K562 (cell line): ENCODE measurements at regions not wholly inside any gene's neighbourhood (a gene's known extent, or its start where the extent isn't known, plus 50 kb on each side); places are given as distances from the start of the nearest gene placed in this dataset.

Experiments
- ATAC-seq: fragments of 200-7000 bp; cut with Tn5 transposase; 3 replicates; pipeline ENCODE4 v1.9.1; 2020; ENCODE audit warnings: moderate library complexity
- BruUV-seq: library from RNA; stranded (reverse); fragments of 400-500 nt; replicated peaks from 2 replicates; lab custom pipeline; 2021; lab: Mats Ljungman, UMichigan
- CTCF ChIA-PET: fragments of 300-600 bp; formaldehyde crosslinking; extraction: SDS; loops from one replicate; lab custom pipeline; 2021; ENCODE audit warnings: low intra/inter-chr PET ratio; lab: Yijun Ruan, JAX
- POLR2A ChIA-PET: fragments of 300-600, 350-650 bp; sonication (Branson Sonifier 250); formaldehyde crosslinking; extraction: SDS; loops from one replicate; lab custom pipeline; 2021; ENCODE audit warnings: antibody characterized with exemption, inconsistent platforms; lab: Yijun Ruan, JAX
- DNase-seq, 4 experiments: peaks; one replicate each; pipeline versions ENCODE4 v3.0.0 to v3.0.0-alpha.2; 2011 to 2018; ENCODE audit warnings: low spot score in 3 of 4, mixed read lengths in 3 of 4; ENCODE audit errors: extremely low read depth in 1 of 4
- FAIRE-seq: peaks from 2 replicates; lab custom pipeline; 2011; peaks lifted over from hg19 to GRCh38; lab: Jason Lieb, UNC
- H2AFZ ChIP-seq: 2 replicates; pipeline ENCODE4 v1.6.0; 2011; ENCODE audit warnings: low read depth, low read length, control low read depth, inconsistent platforms
- H3K27ac ChIP-seq: fragments of 200-600 bp; 3 replicates; pipeline ENCODE4 v1.8.0; 2011; ENCODE audit warnings: low read depth, mild to moderate bottlenecking, control low read depth, inconsistent platforms, low read length, moderate library complexity, mixed read lengths; ENCODE audit errors: extremely low read depth
- H3K27me3 ChIP-seq, 2 experiments: fragments of 300-600 bp in 1 of 2; 2 replicates in 1 of 2; 3 replicates in 1 of 2; pipeline versions ENCODE4 v1.6.0 to v1.8.0; 2011; ENCODE audit warnings: inconsistent platforms in 2 of 2, low read length in 2 of 2, mild to moderate bottlenecking in 1 of 2, mixed read lengths in 1 of 2, moderate library complexity in 1 of 2; ENCODE audit not compliant: control insufficient read depth in 2 of 2, insufficient read depth in 2 of 2
- H3K36me3 ChIP-seq: fragments of 300-600 bp; 3 replicates; pipeline ENCODE4 v1.8.0; 2011; ENCODE audit warnings: mild to moderate bottlenecking, low read length, inconsistent platforms; ENCODE audit not compliant: control insufficient read depth, insufficient read depth
- H3K4me1 ChIP-seq, 2 experiments: fragments of 200-600 bp in 1 of 2; replicated peaks in 1 of 2; 2 replicates in 1 of 2; 3 replicates in 1 of 2; pipeline versions ENCODE4 v1.5.1 to v1.8.0; 2011; ENCODE audit warnings: inconsistent platforms in 2 of 2, low read length in 2 of 2, mild to moderate bottlenecking in 1 of 2, mixed read lengths in 1 of 2, moderate library complexity in 1 of 2; ENCODE audit not compliant: control insufficient read depth in 2 of 2, insufficient read depth in 2 of 2
- H3K4me2 ChIP-seq: 2 replicates; pipeline ENCODE4 v1.6.1; 2011; ENCODE audit warnings: low read length, control low read depth, inconsistent platforms, mixed read lengths; ENCODE audit not compliant: insufficient read depth
- H3K4me3 ChIP-seq: fragments of 200-600 bp; sonication (generic), shearing (Covaris generic); 2 replicates; pipeline ENCODE4 v1.5.1; 2016; ENCODE audit warnings: control low read depth, inconsistent platforms
- H3K79me2 ChIP-seq: fragments of 200-600 bp; 3 replicates; pipeline ENCODE4 v1.8.0; 2011; ENCODE audit warnings: low read length, inconsistent platforms; ENCODE audit not compliant: control insufficient read depth, insufficient read depth
- H3K9ac ChIP-seq, 2 experiments: 2 replicates each; pipeline versions ENCODE4 v1.6.0 to v1.6.1; 2011; ENCODE audit warnings: low read depth in 2 of 2, low read length in 2 of 2, control low read depth in 1 of 2, inconsistent platforms in 1 of 2, mild to moderate bottlenecking in 1 of 2, mixed read lengths in 1 of 2; ENCODE audit not compliant: insufficient read depth in 1 of 2
- H3K9me1 ChIP-seq: one replicate; pipeline ENCODE4 v1.6.0; 2011; ENCODE audit warnings: inconsistent platforms, mild to moderate bottlenecking, low read length, moderate library complexity; ENCODE audit not compliant: control insufficient read depth, insufficient read depth
- H3K9me3 ChIP-seq: replicated peaks from 2 replicates; pipeline ENCODE4 v1.5.1; 2011; ENCODE audit warnings: low read depth, low read length, inconsistent platforms; ENCODE audit not compliant: control insufficient read depth, insufficient read depth
- H4K20me1 ChIP-seq: replicated peaks from 2 replicates; pipeline ENCODE4 v1.6.1; 2011; ENCODE audit warnings: low read length, inconsistent platforms, mixed read lengths; ENCODE audit not compliant: control insufficient read depth, insufficient read depth
- BMI1 ChIP-seq: fragments of 150-350 bp; IDR thresholded peaks from 2 replicates; pipeline ENCODE4 v1.6.1; 2014; ENCODE audit warnings: low read length
- CC2D1A ChIP-seq: fragments of 450-650 bp; IDR thresholded peaks from 2 replicates; pipeline ENCODE4 v1.6.1; 2017; ENCODE audit warnings: mild to moderate bottlenecking
- CHD4 ChIP-seq: fragments of 200-600 bp; sonication (generic); IDR thresholded peaks from 3 replicates; pipeline ENCODE4 v1.6.1; 2012; ENCODE audit warnings: low read depth, mild to moderate bottlenecking, mixed read lengths, low read length, inconsistent platforms; ENCODE audit not compliant: insufficient read depth, insufficient replicate concordance, poor library complexity, severe bottlenecking
- FOSL1 ChIP-seq: fragments of 200-800 bp; sonication (Bioruptor generic); conservative IDR thresholded peaks from 2 replicates; pipeline ENCODE4 v1.6.1; 2016; ENCODE audit warnings: missing genetic modification characterization, missing compliant biosample characterization
- FOXM1 ChIP-seq, 2 experiments: fragments of 450-650 bp in 1 of 2; sonication (generic) in 1 of 2; formaldehyde crosslinking in 1 of 2; IDR thresholded peaks; 2 replicates each; pipeline versions ENCODE4 v1.6.1 to v1.9.0; 2017 to 2022; ENCODE audit warnings: low read depth in 2 of 2, mild to moderate bottlenecking in 2 of 2, missing genetic modification reagents in 1 of 2, moderate library complexity in 1 of 2
- HCFC1 ChIP-seq: IDR thresholded peaks from 2 replicates; pipeline ENCODE4 v1.6.1; 2012; ENCODE audit warnings: low read depth, low read length, improper control_type of control experiment
- HMGN3 ChIP-seq: IDR thresholded peaks from 2 replicates; pipeline ENCODE4 v1.6.1; 2011; ENCODE audit warnings: borderline replicate concordance, low read depth, mild to moderate bottlenecking, mixed read lengths, low read length; ENCODE audit not compliant: insufficient read length; ENCODE audit errors: extremely low read depth
- KDM4B ChIP-seq, 2 experiments: fragments of 450-650 bp in 1 of 2; sonication (generic) in 1 of 2; IDR thresholded peaks; 2 replicates each; pipeline ENCODE4 v1.6.1; 2016 to 2017; ENCODE audit warnings: borderline replicate concordance in 2 of 2, antibody characterized with exemption in 1 of 2, low read depth in 1 of 2, mild to moderate bottlenecking in 1 of 2
- MAFG ChIP-seq: fragments of 450-650 bp; conservative IDR thresholded peaks from 2 replicates; pipeline ENCODE4 v1.6.1; 2016; ENCODE audit warnings: missing genetic modification characterization, missing compliant biosample characterization
- NR2C1 ChIP-seq, 2 experiments: fragments of 450-650 bp; IDR thresholded peaks; 2 replicates each; pipeline ENCODE4 v1.6.1; 2017; ENCODE audit warnings: mild to moderate bottlenecking in 2 of 2, antibody characterized with exemption in 1 of 2, inconsistent platforms in 1 of 2, missing compliant biosample characterization in 1 of 2, missing genetic modification characterization in 1 of 2
- SMAD3 ChIP-seq: fragments of 450-650 bp; formaldehyde crosslinking; conservative IDR thresholded peaks from 2 replicates; pipeline ENCODE4 v1.4.0; 2020; ENCODE audit warnings: mild to moderate bottlenecking
- TAF7 ChIP-seq: fragments of 450-650 bp; IDR thresholded peaks from 2 replicates; pipeline ENCODE4 v1.6.1; 2016; ENCODE audit warnings: missing genetic modification characterization, missing compliant biosample characterization
- ZNF12 ChIP-seq: sonication (generic); formaldehyde crosslinking; IDR thresholded peaks from 2 replicates; pipeline ENCODE4 v1.4.0; 2020; ENCODE audit warnings: mild to moderate bottlenecking, missing genetic modification reagents
- ZNF146 ChIP-seq: IDR thresholded peaks from one replicate; pipeline ENCODE4 v1.6.1; 2018; ENCODE audit warnings: missing compliant biosample characterization; ENCODE audit not compliant: unreplicated experiment
- ZNF444 ChIP-seq: fragments of 250-450 bp; sonication (Bioruptor Pico); IDR thresholded peaks from 2 replicates; pipeline ENCODE4 v1.4.0; 2020; ENCODE audit warnings: mild to moderate bottlenecking, moderate library complexity
- WGBS: fragments of 100-300 bp; shearing (Covaris generic); methylation state at CpG from one replicate; pipeline ENCODE4 v1.1.6; 2016; ENCODE audit warnings: low coverage, mixed read lengths; ENCODE audit not compliant: insufficient coverage; ENCODE audit errors: missing lambda C conversion rate; 5-methylcytosine and 5-hydroxymethylcytosine counted together
- in situ Hi-C: fragments of 300-500 bp; cut with MboI; formaldehyde crosslinking; loops from 4 replicates; pipeline ENCODE4 v1.15.0; 2018; ENCODE audit warnings: inconsistent platforms, mixed read lengths
- intact Hi-C: fragments of 100-400 bp; cut with micrococcal nuclease; formaldehyde crosslinking; loops from 2 replicates; pipeline ENCODE4 v1.14.2; 2022
- TF ChIP-seq, protein P1 (sequence below): IDR thresholded peaks from 2 replicates; pipeline ENCODE4 v1.6.1; 2012; ENCODE audit warnings: low read depth, low read length, improper control_type of control experiment, borderline replicate concordance

GRCh38 chr18:24831081-24831480 lies 370.6 kb downstream of the HRH4 start:
- Histone ChIP-seq H3K4me3 (no peak overlapping the region), H4K20me1 (no peaks in the 10 kb centered on the region), H3K36me3 (no peaks in the 10 kb centered on the region), H3K9me1 (no peaks in the 10 kb centered on the region), H2AFZ (no peak overlapping the region), H3K79me2 (no peaks in the 10 kb centered on the region), H3K27ac (no peak overlapping the region), H3K9ac (no peak overlapping the region), H3K9me3 (no peaks in the 10 kb centered on the region; the same call in 1 of the 2 replicates), H3K4me2 (no peak overlapping the region)
- in situ Hi-C loops (loop anchor here (25.0 kb wide), 1 partner anchor 1306 kb away; the partner anchor contains the start of gene PSMA8), intact Hi-C loops (no loop called here)
- no TSS peak for BruUV-seq
- no peak for FAIRE-seq
- TF ChIP-seq FOXM1 (IDR thresholded peaks at IDR 0.05; ENCODE audit: low read depth) (no peak), FOXM1 (CRISPR knock-in tag; IDR thresholded peaks at IDR 0.05; ENCODE audit: low read depth) (no peak), SMAD3 (no peak), HCFC1 (no peak), ZNF12 (CRISPR knock-in tag) (no peak), CHD4 (no peak), MAFG (tag) (no peak), TAF7 (tag) (no peak), NR2C1 (IDR thresholded peaks at IDR 0.05) (no peak), NR2C1 (tag; IDR thresholded peaks at IDR 0.05) (no peak), HMGN3 (no peak), FOSL1 (no peak), KDM4B (IDR thresholded peaks at IDR 0.05; ENCODE audit: borderline replicate concordance in 2 of 2, low read depth in 1 of 2) (no peak), ZNF146 (CRISPR knock-in tag) (no peak), CC2D1A (no peak), ZNF444 (CRISPR knock-in tag) (no peak), BMI1 (no peak)
- TF ChIP-seq, protein P1, sequence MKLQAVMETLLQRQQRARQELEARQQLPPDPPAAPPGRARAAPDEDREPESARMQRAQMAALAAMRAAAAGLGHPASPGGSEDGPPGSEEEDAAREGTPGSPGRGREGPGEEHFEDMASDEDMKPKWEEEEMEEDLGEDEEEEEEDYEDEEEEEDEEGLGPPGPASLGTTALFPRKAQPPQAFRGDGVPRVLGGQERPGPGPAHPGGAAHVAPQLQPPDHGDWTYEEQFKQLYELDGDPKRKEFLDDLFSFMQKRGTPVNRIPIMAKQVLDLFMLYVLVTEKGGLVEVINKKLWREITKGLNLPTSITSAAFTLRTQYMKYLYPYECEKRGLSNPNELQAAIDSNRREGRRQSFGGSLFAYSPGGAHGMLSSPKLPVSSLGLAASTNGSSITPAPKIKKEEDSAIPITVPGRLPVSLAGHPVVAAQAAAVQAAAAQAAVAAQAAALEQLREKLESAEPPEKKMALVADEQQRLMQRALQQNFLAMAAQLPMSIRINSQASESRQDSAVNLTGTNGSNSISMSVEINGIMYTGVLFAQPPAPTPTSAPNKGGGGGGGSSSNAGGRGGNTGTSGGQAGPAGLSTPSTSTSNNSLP: no peak
- TF ChIP-seq, all 486 proteins: peak for 0
- 2% methylated on average over 6 of the region's 6 CpGs for WGBS
- Histone ChIP-seq H3K27me3 (no peaks in the 10 kb centered on the region; a peak in 1 of 5 replicates), H3K4me1 (no peaks in the 10 kb centered on the region)
- ATAC-seq: no peak
- DNase-seq: no peak
- ChIA-PET CTCF (no interaction called here), POLR2A (no interaction called here)
